Fibroblast of upper back skin (primary cell): ENCODE measurements at regions not wholly inside any gene's neighbourhood (a gene's known extent, or its start where the extent isn't known, plus 50 kb on each side); places are given as distances from the start of the nearest gene placed in this dataset.

Experiments used
- DNase-seq: peaks from one replicate; pipeline ENCODE4 v3.0.0-alpha.2; 2013

DNA sequence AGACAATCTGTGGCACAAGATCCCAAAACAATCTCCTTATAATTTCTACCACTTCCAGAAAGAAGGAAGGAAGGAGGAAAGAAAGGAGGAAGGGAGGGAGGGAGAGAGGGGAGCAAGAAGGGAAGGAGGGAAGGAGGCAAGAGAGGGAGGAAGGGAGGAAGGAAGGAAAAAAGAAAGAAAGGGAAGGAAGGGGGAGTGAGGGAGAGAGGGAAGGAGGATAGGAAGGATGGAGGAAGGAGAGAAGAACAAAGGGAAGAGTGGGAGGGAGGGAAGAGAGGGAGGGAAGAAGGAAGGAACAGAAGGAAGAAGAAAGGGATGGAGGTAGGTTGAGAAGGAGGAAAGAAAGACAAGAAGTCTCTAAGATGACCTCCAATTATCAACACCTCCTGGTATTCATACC, 185.5 kb upstream of the NFE2L3 start:
- DNase-seq: no peak

DNA sequence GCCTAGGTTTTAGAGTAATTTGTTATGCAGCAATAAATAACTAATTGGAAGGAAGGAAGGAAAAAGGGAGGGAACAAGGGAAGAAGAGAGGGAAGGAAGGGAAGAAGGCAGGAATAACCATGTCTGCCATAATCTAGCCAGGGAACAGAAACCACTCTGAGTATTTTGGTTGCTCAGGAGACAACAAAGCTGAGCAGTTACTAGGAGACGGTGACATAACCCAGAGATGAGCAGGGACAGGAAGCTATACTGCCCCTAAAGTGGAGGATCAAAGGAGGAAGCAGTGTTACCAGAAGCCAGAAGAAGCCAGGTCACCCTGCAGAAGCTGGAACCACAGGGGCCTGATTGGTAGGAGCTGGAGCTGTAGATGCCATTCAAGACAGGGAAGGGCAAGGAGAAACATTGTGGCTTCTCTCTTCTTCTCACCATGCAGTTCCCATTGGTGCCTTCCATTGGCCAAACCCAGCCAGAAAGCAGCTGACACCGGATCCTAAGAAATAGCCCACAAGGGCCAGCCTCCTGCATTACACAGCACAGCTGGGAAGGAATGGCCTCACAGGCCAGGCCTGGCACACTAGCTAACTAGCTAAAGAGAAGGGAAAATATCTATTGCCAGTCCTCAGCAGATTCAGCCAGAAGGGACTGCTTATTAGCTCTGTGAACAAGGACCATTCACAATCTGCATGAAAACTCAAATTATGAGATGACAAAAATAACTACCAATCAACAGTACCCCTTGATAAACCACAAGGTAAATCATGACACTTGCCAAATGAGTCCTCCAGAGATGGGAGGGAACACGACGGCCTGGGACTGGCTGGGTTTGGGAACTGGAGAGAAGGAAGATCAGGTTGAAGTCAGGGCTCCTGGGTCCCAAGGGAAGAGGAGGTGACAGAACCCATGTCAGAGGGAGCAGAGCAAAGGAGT, 184.5 kb upstream of the NFE2L3 start:
- DNase-seq: no peak

DNA sequence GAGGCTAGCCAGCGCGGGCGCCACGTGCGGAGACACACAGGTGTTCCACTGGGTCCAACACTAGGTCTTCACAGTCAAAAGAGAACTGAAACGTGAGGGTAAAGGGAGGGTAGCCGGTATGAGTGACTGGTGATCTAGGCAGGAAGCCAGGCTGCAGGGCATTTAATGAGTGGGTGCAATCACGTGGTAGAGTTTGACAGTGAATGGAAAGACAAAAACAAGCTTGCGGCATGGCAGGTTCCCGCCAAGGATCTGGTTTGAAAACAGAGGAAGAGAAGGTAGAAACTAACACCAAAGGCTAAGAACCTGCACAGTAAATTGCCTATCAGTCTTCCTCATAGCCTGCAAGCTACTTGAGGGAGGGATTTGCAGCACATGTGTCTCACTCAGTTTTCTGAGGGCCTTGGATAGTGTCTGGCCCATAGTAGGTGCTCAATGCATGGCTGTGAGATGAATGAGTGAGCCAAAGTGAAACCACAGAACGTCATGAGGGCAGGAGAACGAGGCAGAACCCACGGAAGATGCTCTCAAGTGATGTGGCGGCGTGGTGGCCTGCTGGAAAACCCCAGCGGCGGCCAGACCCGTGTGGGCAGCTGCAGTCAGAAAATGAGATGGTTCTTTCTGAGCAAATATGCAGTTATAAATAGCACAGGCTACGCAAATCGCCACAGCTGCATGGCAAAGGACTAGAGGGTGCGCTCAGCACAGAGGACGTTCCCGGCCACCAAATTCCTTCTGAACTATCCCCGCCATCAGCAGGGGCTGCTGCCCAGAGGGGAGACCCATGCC, 183.6 kb upstream of the NFE2L3 start:
- no peak for DNase-seq

DNA sequence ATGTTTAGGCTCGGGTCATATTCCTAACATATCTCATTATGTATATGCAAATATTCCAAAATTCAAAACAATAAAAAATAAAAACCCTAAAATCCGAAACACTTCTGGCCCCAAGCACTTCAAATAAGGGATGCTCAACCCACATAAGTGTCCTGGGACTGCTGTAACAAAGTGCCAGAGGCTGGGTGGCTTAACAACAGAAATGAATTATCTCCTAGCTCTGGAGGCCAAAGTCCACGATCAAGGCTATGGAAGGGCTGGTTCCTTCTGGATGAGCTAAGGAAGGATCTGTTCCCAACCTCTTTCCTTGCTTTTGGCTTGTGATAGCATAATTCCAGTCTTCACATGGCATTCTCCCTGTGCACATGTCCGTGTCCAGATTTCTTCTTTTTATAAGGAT, 181.6 kb upstream of the NFE2L3 start:
- DNase-seq: no peak

DNA sequence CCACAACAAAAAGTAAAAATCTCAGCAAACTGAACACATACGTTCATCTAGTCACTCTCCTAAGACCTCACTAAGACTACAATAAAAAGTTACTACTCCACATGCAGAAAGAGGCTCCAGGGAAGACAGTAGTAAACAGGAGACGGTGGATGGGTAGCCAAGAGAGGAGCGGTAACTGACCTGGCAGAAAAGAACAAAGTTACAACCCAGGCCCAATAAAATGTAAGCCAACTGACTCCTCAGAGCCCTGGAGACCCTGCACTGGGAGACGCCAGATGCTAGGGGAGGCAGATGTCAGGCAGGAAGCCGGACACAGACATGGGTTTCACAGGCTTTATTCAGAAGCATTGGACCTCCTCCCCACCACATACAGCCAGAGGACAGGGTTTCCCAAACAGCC, 181.1 kb upstream of the NFE2L3 start:
- no peak for DNase-seq

DNA sequence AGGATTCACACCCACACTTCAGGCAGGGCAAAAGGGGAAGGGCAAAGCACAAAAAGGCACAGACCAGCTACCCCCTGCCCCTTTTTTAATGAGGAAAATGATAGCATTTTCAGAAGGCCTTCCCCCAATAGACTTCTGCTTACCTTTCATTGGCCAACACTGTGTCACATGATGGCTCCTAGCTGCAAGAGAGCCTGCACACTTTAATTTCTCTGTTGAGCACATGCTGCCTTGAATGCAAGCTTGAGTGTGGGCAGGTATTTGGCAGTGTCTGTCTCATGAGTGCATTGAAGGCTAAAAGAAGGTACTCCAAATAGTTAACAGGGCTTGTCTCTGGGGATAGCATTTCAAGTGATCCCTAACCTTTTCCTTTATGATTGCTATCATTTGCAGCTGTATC, 175.4 kb upstream of the NFE2L3 start:
- DNase-seq: no peak

DNA sequence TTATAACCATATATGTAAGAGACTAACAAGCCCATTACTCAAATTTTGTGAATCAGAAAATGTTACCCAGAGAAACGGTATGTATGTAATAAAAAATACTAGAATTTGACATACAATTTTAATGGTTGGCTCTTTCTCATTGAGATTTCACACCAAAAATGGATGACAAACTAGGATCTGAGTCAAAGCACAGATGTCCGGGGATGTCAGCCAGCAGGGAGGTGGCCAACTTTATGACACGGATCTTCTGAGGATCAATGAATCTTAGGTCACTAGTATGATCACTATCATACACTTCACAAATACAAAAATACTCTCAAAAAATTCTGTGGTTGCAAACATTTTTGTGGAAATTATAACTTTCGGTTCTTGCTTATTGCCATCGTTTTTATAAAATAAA, 173.5 kb upstream of the NFE2L3 start:
- DNase-seq: no peak

DNA sequence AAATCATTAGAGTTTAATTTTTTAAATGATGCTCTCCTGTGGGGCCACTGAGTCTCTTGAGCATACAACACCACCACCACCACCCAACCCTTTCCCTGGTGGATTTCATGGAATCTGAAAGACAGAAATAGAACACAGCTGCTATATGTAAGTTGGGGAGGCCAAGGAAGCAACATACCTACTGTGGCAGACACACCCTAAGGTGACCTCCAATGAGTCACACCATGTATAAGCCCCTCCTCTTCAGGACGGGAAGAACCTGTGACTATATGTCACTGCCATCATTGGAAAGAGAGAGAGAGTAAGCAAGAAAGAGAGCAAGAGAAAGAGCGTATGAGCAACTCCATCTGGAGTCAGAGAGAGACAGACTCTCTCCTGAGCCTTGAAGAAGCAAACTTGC, 172.4 kb upstream of the NFE2L3 start:
- DNase-seq: no peak

DNA sequence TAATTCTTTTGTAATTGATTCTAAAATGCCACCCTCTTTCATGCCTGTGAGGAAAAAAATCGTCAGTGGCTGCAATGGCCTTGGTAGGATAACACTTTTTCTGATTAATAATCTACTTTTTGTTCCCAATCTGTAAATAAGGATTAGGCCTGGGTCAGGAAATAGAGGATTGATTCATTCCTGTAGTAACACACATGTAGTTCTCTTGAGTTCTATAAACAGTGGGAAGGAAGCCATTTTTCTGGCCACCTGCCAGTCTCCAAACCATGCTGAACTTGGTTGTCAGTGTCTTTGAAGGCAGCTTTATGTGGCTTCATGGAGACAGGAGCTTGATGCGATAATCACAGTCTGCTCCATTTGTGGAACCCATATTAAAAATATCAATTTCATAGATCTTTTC, 169.3 kb upstream of the NFE2L3 start:
- DNase-seq: no peak

DNA sequence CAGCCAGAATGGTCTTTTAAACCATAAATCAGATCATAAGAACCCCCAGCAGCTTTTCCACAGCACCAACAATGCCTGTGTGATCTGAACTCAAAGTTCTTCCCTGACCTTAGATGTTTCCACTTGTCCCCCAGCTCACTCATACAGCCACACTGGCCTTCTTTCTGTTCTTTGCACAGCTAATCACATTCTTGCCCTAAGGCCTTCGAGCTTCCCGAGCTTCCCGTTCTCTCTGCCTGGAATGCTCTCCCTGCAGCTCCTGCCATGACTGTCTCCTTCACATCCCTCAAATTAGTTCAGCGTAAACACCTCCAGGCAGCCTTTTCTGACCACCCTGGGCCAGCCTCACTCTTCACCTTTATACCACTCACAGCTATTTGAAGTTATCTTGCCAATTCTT, 166.8 kb upstream of the NFE2L3 start:
- DNase-seq: no peak

DNA sequence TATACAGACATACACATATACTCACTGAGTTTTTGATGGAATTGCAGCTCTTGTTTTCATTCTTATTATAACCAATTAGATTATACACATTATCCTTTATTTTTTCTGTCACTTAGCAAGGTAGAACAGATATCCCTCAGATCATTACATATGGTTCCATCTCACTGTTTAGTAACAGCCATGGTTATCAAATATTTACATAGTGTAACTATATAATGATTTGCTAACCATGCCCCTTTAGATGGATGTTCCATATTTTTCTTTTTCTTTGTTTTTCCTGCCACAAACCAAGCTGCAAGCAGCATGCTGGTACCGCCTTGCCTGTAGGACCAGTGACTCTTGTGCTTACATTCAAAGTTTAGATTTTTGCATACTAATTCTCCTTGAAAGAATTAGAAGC, 163.4 kb upstream of the NFE2L3 start:
- no peak for DNase-seq

DNA sequence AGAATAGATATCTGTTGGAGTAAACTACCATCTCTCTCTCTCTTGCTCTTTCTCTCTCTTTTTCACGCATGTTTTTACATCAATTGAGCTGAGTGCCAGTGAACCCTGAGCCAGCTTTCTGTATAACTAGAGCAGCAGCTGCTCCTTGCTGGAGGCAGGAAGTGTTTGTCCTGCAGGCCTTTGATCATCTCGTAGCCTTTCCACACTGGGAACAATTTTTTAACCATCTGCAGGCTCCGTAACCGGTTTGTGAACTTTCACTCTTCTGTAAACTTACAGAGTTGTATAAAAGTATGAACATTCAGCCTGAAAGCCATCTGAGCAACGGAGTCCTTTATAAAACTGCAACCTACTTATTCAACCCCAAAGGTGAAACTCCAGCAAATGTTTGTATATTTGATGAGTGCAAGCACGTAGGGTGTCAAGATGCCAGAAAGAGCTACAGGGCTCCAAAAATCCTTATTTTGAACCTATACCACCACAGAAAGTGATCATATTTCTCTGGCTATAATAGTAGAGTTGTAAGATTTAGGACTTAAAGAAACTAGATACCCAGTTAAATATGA, 162.8 kb upstream of the NFE2L3 start:
- no peak for DNase-seq

DNA sequence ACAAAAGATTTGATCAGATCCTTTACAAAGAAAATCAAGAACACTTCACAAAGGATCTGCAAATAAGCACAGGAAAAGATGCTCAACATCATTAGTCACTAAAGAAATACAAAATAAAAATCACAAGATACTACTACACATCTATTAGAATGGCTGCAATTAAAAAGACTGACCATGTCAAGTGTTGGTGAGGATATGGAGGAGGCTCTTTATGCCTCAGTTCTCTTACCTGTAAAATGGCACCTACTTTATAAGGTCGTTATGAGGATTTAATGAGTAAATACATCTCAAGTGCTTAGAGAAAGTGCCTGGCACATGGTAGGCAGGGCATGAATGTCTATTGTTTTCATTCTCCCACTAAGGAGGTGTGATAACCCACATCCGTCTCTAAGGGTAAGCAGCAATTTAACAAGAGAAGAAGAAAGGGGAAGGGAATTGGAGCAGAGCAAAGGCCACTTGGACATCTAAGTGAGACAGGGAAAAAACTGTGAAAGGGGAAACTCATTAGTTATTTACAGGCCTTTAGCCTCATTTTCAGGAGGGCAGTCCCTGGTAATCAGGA, 157.5 kb upstream of the NFE2L3 start:
- DNase-seq: no peak

DNA sequence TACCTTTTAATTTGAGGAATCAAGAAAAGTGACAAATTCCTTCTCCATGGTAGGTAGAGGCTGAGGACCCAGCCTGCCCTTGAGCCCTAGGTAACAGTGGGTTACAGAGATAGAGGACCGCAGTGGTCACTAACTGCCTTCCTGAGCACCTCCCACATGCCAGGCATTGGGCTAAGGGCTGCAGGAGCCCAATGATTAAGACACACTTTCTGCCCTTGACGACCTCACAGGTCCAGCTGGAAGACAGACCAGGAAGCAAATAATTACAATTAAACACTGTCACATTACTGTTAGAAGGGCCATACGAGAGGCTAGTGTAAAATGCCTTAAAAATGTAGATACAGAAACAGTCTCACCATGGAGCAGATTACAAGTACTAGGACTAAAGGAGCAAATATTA, 156.8 kb upstream of the NFE2L3 start:
- DNase-seq: no peak

DNA sequence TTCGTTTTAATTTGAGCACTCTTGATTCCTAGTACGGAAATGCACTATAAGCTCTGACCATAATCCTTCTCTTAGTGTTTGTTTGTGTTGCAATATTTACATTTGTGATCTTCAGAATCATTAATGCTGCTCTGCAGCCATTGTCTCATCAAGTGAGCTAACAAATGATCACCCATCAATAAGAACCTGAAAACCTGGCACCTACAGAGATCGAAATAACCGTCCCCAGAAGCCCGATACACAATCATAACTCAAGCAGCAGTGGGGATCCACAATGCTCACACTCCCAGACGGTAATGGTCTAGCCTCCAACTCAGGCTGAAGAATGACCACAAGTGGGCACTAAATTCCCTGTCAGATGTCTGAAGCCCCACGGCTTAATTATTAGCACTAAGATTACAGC, 156.0 kb upstream of the NFE2L3 start:
- DNase-seq: no peak

DNA sequence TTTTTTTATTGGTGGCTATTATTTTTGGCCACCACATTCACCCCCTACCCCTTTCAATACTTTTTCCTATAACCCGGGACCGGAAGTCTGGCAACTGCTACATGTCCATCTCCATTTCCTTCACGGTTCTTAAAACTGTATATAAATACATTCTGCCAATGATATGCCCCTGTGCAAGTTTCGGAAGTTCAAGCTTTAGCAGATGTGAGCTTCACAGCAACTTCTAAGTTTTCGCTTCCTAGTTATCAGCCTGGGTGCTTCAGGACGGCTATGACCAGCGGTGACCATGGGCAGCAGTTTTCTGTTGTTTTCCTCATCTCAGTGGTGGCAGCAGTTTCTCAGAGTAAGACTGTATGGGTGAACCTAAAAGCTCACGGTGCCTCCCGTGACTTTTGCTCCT, 153.5 kb upstream of the NFE2L3 start:
- no peak for DNase-seq

DNA sequence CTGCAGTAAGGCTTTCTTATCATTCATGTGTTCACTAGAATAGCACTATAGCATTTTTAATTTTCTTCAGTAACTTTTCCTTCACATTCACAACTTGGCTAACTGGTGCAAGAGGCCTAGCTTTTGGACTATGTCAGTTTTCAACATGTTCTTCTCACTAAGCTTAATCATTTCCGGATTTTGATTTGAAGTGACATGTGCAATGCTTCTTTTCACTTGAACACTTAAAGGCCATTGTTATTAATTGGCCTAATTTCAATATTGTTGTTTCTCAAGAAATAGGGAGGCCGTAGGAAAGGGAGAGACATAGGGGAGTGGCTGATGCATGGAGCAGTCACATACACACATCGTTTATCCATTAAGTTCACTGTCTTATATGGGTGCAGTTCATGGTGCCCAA, 151.2 kb upstream of the NFE2L3 start:
- no peak for DNase-seq

DNA sequence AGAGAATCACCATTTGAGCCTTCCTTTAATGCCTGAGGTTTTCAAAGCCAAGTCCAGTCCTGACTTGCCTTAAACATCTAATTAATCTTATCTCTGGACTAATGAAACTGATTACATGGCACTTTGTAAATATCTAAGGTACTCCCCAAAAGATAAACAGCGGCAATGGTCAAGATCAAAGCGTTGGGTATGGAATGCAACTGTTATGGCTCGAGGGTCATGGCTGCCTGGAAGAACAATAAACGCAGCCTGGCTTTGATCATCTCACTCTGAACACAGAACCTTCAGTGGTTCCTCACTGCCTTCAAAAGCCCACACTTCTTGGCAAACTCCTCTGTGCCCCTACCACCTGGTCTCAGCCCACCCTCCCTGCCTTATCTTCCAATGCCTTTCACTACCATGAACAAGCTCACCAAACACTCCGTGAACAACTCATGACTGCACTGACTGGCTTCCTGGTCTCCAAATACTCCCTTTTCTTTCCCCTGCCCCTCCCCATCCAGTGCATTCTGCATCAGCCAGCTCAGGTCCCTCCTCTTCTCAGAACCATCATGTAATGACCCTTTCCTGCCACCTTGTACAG, 150.2 kb upstream of the NFE2L3 start:
- DNase-seq: no peak

DNA sequence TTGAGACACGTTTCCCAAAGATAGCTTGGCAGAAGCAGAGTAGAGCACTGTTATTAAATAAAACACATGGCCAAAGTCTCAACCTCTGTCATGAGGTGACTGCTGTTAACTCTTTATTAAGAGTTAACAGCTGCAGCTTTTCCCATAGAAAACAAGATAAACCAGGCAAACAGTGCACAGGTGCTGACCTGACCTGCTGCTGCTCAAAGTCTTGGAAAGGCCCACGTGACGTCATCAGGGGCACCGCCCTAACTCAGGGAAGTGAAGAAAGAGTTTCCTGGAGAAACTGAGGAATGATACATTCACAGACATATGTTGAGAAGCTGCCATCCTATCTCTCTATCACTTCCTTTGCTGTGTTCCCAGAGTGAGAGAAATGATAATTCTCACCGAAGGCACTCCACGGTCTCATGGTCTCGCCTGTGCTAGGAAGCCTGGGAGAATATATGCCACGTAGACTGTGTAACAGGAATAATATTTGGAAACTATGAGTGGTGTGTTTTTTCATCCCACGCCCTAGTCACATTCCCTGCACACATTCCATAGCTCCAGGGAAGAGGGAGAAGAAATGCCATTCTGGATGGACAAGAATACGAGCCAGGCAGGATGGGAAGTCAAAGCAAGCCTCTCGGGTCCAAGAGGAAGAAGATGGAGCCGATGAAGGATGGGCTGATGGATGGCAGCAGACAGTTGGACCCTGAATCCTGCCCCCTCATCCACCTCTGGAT, 146.2 kb upstream of the NFE2L3 start:
- DNase-seq: no peak

DNA sequence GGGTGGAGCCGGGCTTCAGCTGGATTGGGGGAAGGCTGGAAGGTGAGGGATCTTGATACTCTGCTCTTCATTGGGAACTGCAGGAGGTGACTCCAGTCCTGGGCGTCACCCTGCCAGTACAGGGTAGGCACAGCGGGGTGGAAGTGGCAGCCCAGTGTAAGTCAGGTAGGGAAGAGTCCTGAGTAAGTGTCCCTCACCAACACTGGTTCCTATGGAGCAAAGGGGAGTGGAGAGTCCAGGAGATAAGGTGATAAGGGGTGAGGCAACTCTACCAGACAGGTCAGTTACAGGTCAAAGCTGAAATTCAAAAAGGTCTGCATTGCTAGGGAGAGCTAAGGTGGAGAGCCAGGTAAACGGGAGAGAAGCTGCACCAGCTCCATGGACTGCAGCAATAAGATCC, 145.6 kb upstream of the NFE2L3 start:
- no peak for DNase-seq

DNA sequence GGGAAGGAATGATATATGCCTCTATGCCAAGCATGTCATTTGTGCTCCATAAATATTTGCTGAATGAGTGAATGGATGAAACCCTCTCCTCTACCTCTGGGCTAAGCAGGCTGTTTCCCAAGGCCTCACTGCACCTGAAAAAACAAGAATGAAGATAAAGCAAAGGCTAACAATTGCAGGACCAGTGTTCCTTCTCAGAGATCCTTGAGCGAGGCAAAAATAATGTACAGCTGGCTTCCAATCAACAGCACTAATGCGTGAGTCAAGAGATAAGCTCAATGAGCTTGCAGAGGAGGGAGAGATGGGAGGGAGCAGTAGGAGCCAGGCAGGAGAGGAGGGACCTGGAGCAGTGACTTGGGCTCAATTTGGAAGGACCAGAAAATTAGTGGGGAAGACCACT, 144.5 kb upstream of the NFE2L3 start:
- DNase-seq: no peak

DNA sequence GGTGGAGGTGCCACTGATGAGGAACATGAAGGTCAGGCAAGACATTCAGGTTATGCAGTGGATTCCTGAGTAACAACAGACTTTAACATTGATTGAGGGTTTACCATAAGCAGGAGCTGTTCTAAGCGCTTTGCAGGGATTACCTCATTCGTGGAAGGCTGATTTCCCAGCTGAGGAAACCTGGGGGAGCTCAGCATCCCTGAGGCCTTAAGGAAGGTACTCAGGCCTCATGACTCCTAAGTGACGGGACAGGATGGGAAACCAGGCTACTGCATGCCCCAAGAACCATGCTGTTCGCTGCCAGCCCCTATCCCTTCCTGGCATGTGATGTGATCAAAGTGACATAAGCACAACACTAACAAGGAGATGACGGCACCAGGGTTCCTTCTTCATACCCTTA, 143.6 kb upstream of the NFE2L3 start:
- no peak for DNase-seq
